ENCODE measurements at regions not wholly inside any gene's neighbourhood (a gene's known extent, or its start where the extent isn't known, plus 50 kb on each side); places are given as distances from the start of the nearest gene placed in this dataset.

DNA sequence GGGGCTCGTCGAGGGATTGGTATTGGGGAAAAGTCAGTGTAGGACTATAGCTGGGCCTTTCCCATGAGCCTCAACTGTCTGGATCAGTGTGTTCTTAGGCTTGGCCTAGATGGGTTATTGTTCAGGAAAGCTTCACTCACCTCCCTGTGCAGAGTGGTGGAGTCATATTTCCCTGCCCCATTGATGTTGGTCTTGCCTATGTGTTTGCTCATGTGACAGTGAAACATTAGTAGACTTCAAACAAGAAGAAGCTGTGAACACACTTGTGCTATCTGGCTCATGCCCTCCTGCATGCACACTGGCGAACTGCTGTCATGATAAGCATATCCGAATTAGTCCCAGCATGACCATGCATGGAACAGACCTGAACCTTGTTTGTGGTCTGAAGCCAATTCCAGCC lies 171.1 kb downstream of the DHX35 start (continued):
- TF ChIP-seq JUN (IDR thresholded peaks at IDR 0.05; ENCODE audit: low read depth, low read length) (no peak), NRF1 (IDR thresholded peaks at IDR 0.05; ENCODE audit: low read depth, low read length) (no peak)
- TF ChIP-seq, protein P1, sequence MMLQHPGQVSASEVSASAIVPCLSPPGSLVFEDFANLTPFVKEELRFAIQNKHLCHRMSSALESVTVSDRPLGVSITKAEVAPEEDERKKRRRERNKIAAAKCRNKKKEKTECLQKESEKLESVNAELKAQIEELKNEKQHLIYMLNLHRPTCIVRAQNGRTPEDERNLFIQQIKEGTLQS (IDR thresholded peaks at IDR 0.05; ENCODE audit: insufficient read depth, low read depth, low read length) = no peak
